NOMO-1 (cell line): ENCODE measurements at regions not wholly inside any gene's neighbourhood (a gene's known extent, or its start where the extent isn't known, plus 50 kb on each side); places are given as distances from the start of the nearest gene placed in this dataset.

Experiments used
- DNase-seq, 2 experiments: peaks; one replicate each; lab custom pipeline; 2025; ENCODE audit not compliant: unreplicated experiment in 2 of 2; lab: John Stamatoyannopoulos, UW

GRCh38 chr7:142381727-142382390 lies 124.0 kb upstream of the PRSS58 start:
- no peak for DNase-seq

GRCh38 chr7:142380069-142380468 lies 122.2 kb upstream of the PRSS58 start:
- DNase-seq = no peak

GRCh38 chr7:142379201-142379885 lies 121.5 kb upstream of the PRSS58 start:
- no peak for DNase-seq

DNA sequence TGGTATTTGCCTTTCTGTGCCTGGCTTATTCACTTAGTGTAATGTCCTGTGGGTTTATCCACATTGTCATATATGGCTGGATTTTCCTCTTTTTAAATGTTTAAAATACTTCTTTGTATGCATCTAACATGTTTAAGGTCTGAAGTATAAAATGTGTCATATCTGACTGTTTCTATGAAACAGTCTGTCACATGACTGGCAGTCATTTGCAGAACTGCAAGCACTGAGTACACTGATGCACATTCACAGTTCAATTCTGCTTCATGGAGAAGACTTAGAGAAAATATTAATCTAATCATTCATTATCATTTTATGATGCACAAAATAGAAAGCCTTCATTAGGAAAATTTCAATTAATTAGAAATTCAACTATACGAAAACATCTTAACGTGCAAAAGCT lies 119.7 kb upstream of the PRSS58 start:
- no peak for DNase-seq

DNA sequence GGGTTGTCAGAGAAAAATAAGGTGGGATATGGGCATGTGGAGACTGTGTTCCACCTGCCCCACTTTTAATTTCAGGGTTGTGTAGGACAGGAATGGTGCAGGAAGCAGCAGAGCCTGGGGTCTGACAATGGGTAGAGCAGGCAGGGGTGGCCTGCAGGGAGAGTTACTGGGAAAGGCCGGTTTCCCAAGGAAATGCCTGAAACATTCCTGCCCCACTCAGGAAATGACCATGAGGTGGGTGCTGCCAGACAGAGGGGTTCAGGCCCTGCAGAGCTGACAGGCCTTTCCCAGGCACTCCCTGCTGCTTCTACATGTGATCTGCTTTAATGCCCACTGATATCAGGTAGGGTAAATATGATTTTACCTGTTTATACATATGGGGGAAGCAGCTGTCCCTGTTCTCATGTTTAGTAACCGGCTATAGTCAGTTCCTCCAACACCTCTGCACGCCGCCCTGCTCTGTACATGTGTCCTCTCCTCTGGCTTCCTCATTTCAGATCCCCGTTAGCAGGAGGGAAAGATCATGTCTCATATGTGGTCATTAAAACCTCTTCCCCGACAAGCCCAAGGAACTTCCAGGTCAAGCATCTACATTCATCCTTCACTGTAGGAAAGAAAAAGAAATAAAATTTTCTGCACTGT lies 118.6 kb upstream of the PRSS58 start:
- DNase-seq = peak; percentile 12 to 31

DNA sequence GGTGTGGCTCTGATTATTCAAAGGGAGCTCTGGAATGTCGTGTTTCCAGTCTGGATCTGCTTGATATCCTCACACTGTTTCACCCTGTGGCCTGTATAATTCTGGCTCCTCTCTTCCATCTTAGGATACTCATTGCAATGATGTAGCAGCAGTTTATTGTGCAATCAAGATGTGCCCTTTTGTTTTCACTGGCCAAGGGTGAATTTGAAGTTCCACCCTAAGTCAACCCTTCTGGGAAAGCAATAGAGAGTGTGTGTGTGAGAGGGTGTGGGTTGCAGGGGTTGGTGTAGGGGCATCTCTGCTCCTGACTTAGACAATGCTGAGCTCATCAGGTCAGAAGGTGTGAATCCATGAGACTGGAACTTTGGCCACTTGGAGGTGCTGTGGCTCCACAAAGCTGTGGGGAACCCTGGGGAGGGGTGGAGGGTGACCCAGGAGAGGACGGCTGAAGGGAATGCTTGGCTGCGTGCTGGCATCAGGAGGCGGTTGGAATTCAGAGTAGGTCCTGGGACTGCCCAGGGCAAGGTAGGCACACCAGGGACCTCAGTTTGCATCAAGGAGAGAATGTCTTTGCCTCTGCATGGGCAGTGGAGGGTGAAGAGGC lies 118.0 kb upstream of the PRSS58 start:
- no peak for DNase-seq

GRCh38 chr7:142372727-142373126 lies 114.9 kb upstream of the PRSS58 start:
- no peak for DNase-seq

- DNase-seq = no peak
Observed at GRCh38 chr7:142371586-142372377, 113.9 kb upstream of the PRSS58 start.

DNA sequence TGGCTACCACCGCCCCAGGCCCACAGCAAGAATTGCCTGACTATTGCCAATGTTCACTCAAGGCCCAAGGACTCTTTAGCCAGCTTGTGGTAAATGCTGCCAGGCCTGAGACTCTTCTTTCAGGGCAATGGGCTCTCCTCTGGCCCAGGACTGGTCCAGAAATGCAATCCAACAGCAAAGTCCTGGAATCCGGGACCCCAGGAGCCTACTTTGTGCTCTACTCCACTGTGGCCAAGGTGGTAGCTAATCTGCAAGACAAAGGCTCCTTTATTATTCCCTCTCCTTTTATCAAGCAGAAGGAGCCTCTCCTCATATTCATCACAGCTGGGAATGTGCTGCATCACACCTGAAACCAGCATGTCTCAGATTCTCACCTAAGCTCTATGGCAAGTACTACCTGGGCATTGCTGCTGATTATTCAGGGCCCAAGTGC lies 107.6 kb upstream of the PRSS58 start:
- DNase-seq = no peak

DNA sequence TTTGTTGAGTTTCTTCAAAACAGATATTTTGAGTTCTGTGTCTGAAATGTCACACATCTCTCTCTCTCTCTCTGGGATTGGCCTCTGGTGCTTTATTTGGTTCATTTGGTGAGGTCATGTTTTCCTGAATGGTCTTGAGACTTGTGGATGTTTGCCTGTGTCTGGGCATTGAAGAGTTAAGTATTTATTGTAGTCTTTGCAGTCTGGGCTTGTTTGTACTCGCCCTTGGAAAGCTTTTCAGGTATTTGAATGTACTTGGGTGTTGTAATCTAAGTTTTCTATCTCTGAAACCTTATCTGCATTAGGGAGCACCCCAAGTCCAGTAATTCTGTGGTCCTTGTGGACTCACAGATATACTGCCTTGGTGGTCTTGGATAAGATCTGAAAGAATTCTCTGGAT lies 106.7 kb upstream of the PRSS58 start:
- DNase-seq = no peak

DNA sequence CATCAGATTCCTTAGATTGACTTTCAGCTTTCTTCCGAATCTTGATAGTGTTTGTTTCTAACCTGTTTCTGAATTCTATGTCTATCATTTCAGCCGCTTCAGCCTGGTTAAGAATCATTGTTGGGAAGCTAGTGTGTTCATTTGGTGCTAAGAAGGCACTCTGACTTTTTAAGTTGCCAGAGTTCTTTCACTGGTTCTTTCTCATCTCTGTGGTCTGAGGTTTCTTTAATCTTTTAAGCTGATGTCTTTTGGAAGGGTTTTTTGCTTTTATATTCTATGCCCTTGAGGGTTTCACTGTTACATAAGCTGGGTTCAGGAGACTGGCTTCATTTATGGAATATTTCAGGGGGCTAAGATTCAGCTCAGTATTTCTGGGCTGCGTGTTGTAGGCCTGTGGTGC lies 104.5 kb upstream of the PRSS58 start:
- no peak for DNase-seq

- DNase-seq = no peak
Observed at GRCh38 chr7:142359694-142360279, 101.9 kb upstream of the PRSS58 start.

GRCh38 chr7:142357953-142358520 lies 100.2 kb upstream of the PRSS58 start:
- DNase-seq = peak; percentile 3 to 13

DNA sequence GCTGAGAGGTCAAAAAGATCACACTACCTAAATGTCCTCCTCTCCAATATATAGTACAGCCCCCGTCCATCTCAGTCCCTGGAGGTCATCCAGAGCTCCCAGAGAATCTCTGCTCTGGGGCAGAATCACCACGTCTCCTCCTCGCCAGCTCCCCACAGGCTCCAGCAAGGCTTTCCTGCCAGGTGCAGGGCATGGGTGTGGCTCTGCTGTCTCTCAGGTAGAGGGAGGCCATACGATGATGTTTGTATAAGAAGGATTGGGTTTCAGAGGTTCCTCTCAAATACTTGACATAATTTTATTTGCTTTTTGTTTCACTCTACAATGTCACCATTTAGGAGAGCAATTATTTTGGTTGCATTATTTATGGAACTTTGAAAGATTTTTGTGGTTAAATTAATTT lies 98.3 kb upstream of the PRSS58 start:
- no peak for DNase-seq

DNA sequence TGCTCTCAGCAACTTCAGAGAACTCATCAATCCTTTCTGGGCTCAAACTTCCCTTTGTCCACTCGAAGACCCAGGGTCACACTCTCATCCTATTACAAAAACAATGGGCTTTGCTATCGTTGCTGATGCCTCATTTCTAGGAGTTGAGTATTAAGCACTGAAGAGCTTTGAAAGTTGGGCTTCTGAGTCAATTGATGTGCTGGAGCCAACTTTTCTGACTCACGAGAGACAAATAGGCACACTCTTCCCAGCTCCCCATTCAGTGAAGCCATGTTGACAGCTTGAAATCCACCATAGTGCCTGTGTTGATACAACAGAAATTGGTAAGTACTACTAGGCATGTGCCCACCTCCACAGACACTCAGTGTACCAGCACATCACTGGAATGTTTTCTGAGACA lies 97.5 kb upstream of the PRSS58 start:
- DNase-seq = no peak

- no peak for DNase-seq
Observed at GRCh38 chr7:142353147-142354060, 95.5 kb upstream of the PRSS58 start.

DNA sequence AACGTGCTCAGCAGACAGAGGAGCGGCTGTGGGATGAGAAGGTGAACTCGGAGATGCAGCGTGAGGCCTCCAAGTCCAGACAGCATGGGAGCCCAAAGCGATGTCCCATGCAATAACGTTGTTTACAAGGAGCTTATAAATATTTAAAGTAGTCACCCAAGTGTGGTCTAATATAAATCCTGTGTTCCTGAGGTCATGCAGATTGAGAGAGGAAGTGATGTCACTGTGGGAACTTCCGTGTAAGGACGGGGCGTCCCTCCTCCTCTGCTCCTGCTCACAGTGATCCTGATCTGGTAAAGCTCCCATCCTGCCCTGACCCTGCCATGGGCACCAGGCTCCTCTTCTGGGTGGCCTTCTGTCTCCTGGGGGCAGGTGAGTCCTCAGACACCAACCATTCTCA lies 94.7 kb upstream of the PRSS58 start:
- no peak for DNase-seq

- DNase-seq = no peak
Observed at GRCh38 chr7:142351145-142351544, 93.3 kb upstream of the PRSS58 start.
